Adrenal gland (tissue), 5 donors: ENCODE measurements at regions not wholly inside any gene's neighbourhood (a gene's known extent, or its start where the extent isn't known, plus 50 kb on each side); places are given as distances from the start of the nearest gene placed in this dataset.

Source experiments
- CTCF ChIP-seq, 6 experiments: fragments of 450-650 bp in 4 of 6; fragments of 200-600 bp in 2 of 6; sonication (generic) in 1 of 6; IDR thresholded peaks; 1 replicate in 5 of 6; 2 replicates in 1 of 6; pipeline versions ENCODE4 v1.5.1 to v1.8.0; 2016 to 2021; ENCODE audit warnings: antibody characterized with exemption in 6 of 6, mild to moderate bottlenecking in 2 of 6, moderate library complexity in 1 of 6
- POLR2A ChIP-seq, 2 donors: fragments of 450-650 bp; IDR thresholded peaks; one replicate each; pipeline ENCODE4 v1.6.1; 2017; ENCODE audit warnings: antibody characterized with exemption in 2 of 2, mild to moderate bottlenecking in 2 of 2, moderate library complexity in 1 of 2
- donor health status: DM: no; HTN: no; CAD: no.

DNA sequence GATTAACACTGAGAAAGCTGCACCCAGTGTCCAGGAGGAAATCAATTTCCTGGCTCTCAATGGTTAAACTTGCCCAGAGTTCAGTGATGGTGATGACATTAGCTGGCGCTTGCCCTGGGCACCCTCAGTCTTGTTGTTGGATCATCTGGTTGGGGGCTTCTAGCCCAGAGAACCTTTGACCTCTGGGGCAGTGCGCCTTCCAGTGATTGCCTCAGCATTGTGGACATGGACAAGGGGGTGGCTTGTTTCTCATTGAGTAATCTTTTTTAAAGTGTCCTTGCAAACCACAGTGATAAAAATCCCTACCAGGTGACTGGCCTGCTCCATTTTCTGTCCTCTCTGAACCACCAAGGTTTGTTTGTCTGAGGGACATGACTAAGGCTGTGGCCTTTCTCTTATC is 95.6 kb upstream of the USP9Y start:
- TF ChIP-seq CTCF (IDR thresholded peaks at IDR 0.05) (no peak), POLR2A (IDR thresholded peaks at IDR 0.05) (no peak)
